Naive thymus-derived CD4-positive, alpha-beta T cell (primary cell): ENCODE measurements at regions not wholly inside any gene's neighbourhood (a gene's known extent, or its start where the extent isn't known, plus 50 kb on each side); places are given as distances from the start of the nearest gene placed in this dataset.
"Not testable (repeated sequence)": the region's sequence is repeated elsewhere in the genome, so short reads cannot be mapped to it uniquely, and the experiment has no call there.

Experiments used
- ATAC-seq: fragments of 150-1000 bp; cut with Tn5 transposase; 2 replicates; pipeline ENCODE4 v1.10.0; 2021; ENCODE audit warnings: mild to moderate bottlenecking, moderate library complexity
- CTCF ChIA-PET: fragments of 350-600 bp; sonication (Branson Sonifier 250); formaldehyde crosslinking; loops from one replicate; lab custom pipeline; 2021; ENCODE audit warnings: antibody characterized with exemption; lab: Charles Lee
- POLR2A ChIA-PET: fragments of 350-600 bp; sonication (Branson Sonifier 250); formaldehyde crosslinking; loops from one replicate; lab custom pipeline; 2021; ENCODE audit warnings: antibody characterized with exemption, inconsistent platforms; lab: Charles Lee
- DNase-seq, 9 donors: peaks; one replicate each; pipeline versions ENCODE4 v3.0.0 to v3.0.0-alpha.2; 2020 to 2022; ENCODE audit warnings: mixed read lengths in 1 of 9
- H3K27ac ChIP-seq: one replicate; pipeline ENCODE4 v1.7.0; 2013; ENCODE audit warnings: mild to moderate bottlenecking, low read depth, low read length, moderate library complexity
- H3K27me3 ChIP-seq, 2 donors: one replicate each; pipeline ENCODE4 v1.7.0; 2013; ENCODE audit warnings: low read length in 2 of 2, mild to moderate bottlenecking in 2 of 2, moderate library complexity in 2 of 2; ENCODE audit not compliant: control insufficient read depth in 2 of 2, insufficient read depth in 2 of 2
- H3K36me3 ChIP-seq, 3 experiments: 1 replicate in 2 of 3; 2 replicates in 1 of 3; pipeline ENCODE4 v1.7.0; 2013; ENCODE audit warnings: low read length in 3 of 3, mild to moderate bottlenecking in 3 of 3, moderate library complexity in 1 of 3; ENCODE audit not compliant: insufficient read depth in 3 of 3, control insufficient read depth in 2 of 3
- H3K4me1 ChIP-seq, 2 donors: one replicate each; pipeline ENCODE4 v1.7.0; 2013; ENCODE audit warnings: low read length in 2 of 2, mild to moderate bottlenecking in 2 of 2, moderate library complexity in 1 of 2; ENCODE audit not compliant: control insufficient read depth in 2 of 2, insufficient read depth in 2 of 2
- H3K4me3 ChIP-seq: 2 replicates; pipeline ENCODE4 v1.7.0; 2013; ENCODE audit warnings: mild to moderate bottlenecking, low read length
- H3K9me3 ChIP-seq, 3 experiments: 1 replicate in 2 of 3; 2 replicates in 1 of 3; pipeline ENCODE4 v1.7.0; 2013; ENCODE audit warnings: low read length in 3 of 3; ENCODE audit not compliant: control insufficient read depth in 2 of 3
- H3K27ac Mint-ChIP-seq, 9 donors: one replicate each; pipeline ENCODE4 v1.8.0; 2020 to 2022; ENCODE audit warnings: mixed read lengths in 9 of 9, mild to moderate bottlenecking in 8 of 9, moderate library complexity in 5 of 9, inconsistent platforms in 2 of 9
- H3K27me3 Mint-ChIP-seq, 5 donors: one replicate each; pipeline ENCODE4 v1.8.0; 2021 to 2022; ENCODE audit warnings: mixed read lengths in 5 of 5, mild to moderate bottlenecking in 1 of 5
- H3K36me3 Mint-ChIP-seq, 5 donors: one replicate each; pipeline ENCODE4 v1.8.0; 2020 to 2022; ENCODE audit warnings: mixed read lengths in 5 of 5, mild to moderate bottlenecking in 3 of 5, inconsistent platforms in 1 of 5
- H3K4me1 Mint-ChIP-seq, 7 donors: one replicate each; pipeline ENCODE4 v1.8.0; 2020 to 2022; ENCODE audit warnings: mixed read lengths in 7 of 7, mild to moderate bottlenecking in 3 of 7, inconsistent platforms in 1 of 7
- H3K4me3 Mint-ChIP-seq, 10 donors: one replicate each; pipeline ENCODE4 v1.8.0; 2020 to 2022; ENCODE audit warnings: mild to moderate bottlenecking in 10 of 10, mixed read lengths in 10 of 10, moderate library complexity in 6 of 10, inconsistent platforms in 2 of 10
- H3K9me3 Mint-ChIP-seq, 11 donors: one replicate each; pipeline ENCODE4 v1.8.0; 2020 to 2022; ENCODE audit warnings: mixed read lengths in 11 of 11, mild to moderate bottlenecking in 4 of 11, inconsistent platforms in 1 of 11, moderate library complexity in 1 of 11
- intact Hi-C, 2 donors: fragments of 100-400 bp; cut with micrococcal nuclease; formaldehyde crosslinking; loops; one replicate each; pipeline ENCODE4 v1.15.1; 2023

DNA sequence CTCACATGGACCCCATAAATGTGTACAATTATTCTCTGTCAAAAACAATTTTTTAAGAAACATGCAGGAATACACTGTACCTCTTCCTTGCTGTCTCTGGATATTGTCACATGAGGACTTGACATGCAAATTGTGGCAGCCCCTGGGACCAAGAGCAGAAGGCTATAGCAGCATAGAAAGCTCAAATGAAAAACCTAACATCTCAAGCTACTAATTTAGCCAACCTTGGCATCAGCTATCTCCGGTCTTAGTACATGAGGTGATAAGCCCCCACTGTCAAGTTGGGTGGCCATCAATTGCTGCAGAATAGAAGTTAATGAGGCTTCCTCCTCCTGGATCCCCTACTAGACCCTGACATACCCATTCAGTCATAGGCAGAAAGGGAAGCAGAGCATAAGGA is 101.0 kb upstream of the CLEC6A start:
- H3K4me3 Mint-ChIP-seq, H3K27me3 ChIP-seq, H3K27ac Mint-ChIP-seq, CTCF ChIA-PET, POLR2A ChIA-PET, H3K4me3 ChIP-seq, H3K9me3 ChIP-seq, DNase-seq, H3K36me3 ChIP-seq, H3K4me1 ChIP-seq, H3K27ac ChIP-seq, intact Hi-C loops, H3K36me3 Mint-ChIP-seq, H3K4me1 Mint-ChIP-seq, ATAC-seq: not testable (repeated sequence)
- Mint-ChIP-seq H3K27me3 (peaks cover 8 to 31% (median 13%) of the 10 kb centered on the region in 5 donors), H3K9me3 (peaks cover 0 to 18% (median 6%) of the 10 kb centered on the region in 11 donors)

DNA sequence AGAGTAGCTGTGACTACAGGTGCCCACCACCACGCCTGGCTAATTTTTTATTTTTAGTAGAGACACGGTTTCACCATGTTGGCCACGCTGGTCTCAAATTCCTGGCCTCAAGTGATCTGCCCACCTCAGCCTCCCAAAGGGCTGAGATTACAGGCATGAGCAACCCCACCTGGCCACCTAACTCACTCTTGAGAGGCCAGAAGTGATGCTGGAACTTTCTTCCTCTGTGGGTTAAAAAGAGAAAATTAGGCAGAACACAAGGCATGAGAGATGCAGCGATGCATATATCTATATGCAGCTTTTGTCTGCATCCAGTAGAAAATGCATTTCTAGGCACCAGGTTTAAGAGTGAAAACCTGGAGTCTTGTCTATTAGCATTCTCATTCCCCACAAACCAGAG is 100.2 kb upstream of the CLEC6A start:
- intact Hi-C loops, H3K4me1 Mint-ChIP-seq, H3K27ac ChIP-seq, CTCF ChIA-PET, H3K36me3 Mint-ChIP-seq, POLR2A ChIA-PET, ATAC-seq, H3K4me1 ChIP-seq, H3K9me3 ChIP-seq, H3K27ac Mint-ChIP-seq, H3K27me3 ChIP-seq, H3K36me3 ChIP-seq, H3K4me3 ChIP-seq, H3K4me3 Mint-ChIP-seq, DNase-seq: not testable (repeated sequence)
- peaks cover 0 to 18% (median 6%) of the 10 kb centered on the region in 11 donors for H3K9me3 Mint-ChIP-seq
- peaks cover 8 to 31% (median 13%) of the 10 kb centered on the region in 5 donors for H3K27me3 Mint-ChIP-seq

DNA sequence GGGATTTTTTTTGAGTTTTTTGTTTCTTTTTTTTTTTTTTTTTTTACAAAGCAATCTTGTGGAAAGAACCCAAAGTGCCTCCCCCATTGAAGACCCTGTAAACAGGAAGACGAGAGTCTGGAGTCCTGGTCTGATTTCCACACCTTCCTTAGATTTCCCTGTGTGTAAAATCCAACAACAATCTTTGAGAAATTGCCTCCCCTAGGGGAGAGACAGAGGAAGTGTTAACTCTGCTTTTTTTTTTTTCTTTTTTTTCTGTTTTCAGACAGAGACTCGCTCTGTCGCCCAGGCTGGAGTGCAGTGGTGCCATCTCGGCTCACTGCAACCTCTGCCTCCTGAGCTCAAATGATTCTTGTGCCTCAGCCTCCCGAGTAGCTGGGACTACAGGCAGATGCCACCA is 82.0 kb upstream of the CLEC6A start:
- H3K4me3 ChIP-seq, H3K27ac ChIP-seq, H3K4me1 ChIP-seq, H3K9me3 ChIP-seq, H3K27ac Mint-ChIP-seq, ATAC-seq, H3K4me3 Mint-ChIP-seq, H3K36me3 ChIP-seq, H3K4me1 Mint-ChIP-seq, H3K27me3 Mint-ChIP-seq, intact Hi-C loops, H3K27me3 ChIP-seq, POLR2A ChIA-PET, CTCF ChIA-PET, DNase-seq, H3K36me3 Mint-ChIP-seq, H3K9me3 Mint-ChIP-seq: not testable (repeated sequence)

GRCh38 chr12:8375122-8375521 is 80.6 kb upstream of the CLEC6A start:
- H3K36me3 ChIP-seq, H3K9me3 ChIP-seq, ATAC-seq, intact Hi-C loops, H3K4me3 Mint-ChIP-seq, H3K9me3 Mint-ChIP-seq, H3K4me3 ChIP-seq, H3K4me1 ChIP-seq, DNase-seq, H3K27ac ChIP-seq, CTCF ChIA-PET, H3K36me3 Mint-ChIP-seq, H3K4me1 Mint-ChIP-seq, H3K27me3 ChIP-seq, POLR2A ChIA-PET, H3K27ac Mint-ChIP-seq: not testable (repeated sequence)
- H3K27me3 Mint-ChIP-seq: peaks cover 0 to 10% (median 4%) of the 10 kb centered on the region in 5 donors

DNA sequence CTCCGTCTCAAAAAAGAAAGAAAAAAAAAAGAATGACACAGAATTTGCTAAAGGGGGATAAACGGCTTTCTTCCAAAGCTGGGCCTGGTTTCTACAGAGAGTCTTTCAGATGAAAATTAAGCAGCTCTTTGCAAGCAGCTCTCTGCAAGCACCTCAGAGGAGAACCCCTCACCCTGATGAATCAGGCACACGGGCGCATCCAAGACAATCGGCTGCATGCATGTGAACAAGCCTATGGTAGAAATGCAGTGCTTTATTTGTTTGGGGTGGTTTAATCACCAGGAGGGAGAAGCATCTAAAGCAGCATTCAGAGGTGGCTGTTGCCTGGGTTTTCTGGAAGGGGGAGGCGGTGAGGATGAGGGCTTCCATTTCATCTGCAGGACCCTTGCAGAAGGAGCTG is 78.0 kb upstream of the CLEC6A start:
- H3K4me3 ChIP-seq, DNase-seq, H3K9me3 ChIP-seq, H3K4me1 Mint-ChIP-seq, intact Hi-C loops, CTCF ChIA-PET, H3K36me3 Mint-ChIP-seq, H3K27ac Mint-ChIP-seq, H3K9me3 Mint-ChIP-seq, H3K4me1 ChIP-seq, H3K27ac ChIP-seq, H3K27me3 ChIP-seq, H3K36me3 ChIP-seq, H3K4me3 Mint-ChIP-seq, ATAC-seq, POLR2A ChIA-PET: not testable (repeated sequence)
- peaks cover 0 to 11% (median 0%) of the 10 kb centered on the region in 5 donors for H3K27me3 Mint-ChIP-seq

GRCh38 chr12:8382556-8382955 is 73.2 kb upstream of the CLEC6A start:
- H3K27ac Mint-ChIP-seq, CTCF ChIA-PET, intact Hi-C loops, POLR2A ChIA-PET, H3K9me3 ChIP-seq, H3K9me3 Mint-ChIP-seq, H3K36me3 ChIP-seq, H3K4me3 Mint-ChIP-seq, H3K4me1 ChIP-seq, H3K4me1 Mint-ChIP-seq, H3K27me3 ChIP-seq, H3K36me3 Mint-ChIP-seq, DNase-seq, H3K4me3 ChIP-seq, H3K27ac ChIP-seq, ATAC-seq: not testable (repeated sequence)
- H3K27me3 Mint-ChIP-seq: peaks cover 2 to 16% (median 7%) of the 10 kb centered on the region in 5 donors

DNA sequence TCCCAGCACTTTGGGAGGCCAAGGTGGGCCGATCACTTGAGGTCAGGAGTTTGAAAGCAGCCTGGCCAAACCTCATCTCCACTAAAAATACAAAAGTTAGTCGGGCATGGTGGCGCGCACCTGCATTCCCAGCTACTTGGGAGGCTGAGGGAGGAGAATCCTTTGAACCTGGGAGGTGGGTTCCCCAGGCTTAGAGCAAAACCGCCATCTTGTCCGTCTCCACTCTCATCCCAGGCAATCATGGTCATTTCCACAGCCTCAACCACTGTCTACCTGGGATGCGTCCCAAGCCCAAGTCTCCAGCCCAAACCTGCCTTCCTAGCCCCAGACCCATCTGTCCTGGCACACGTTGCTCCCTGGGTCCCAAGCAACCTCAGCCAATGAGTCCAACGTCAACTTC is 71.1 kb upstream of the CLEC6A start:
- CTCF ChIA-PET, H3K9me3 Mint-ChIP-seq, H3K27ac ChIP-seq, ATAC-seq, H3K27me3 ChIP-seq, H3K36me3 Mint-ChIP-seq, H3K9me3 ChIP-seq, intact Hi-C loops, H3K36me3 ChIP-seq, H3K4me3 ChIP-seq, H3K4me1 Mint-ChIP-seq, H3K27ac Mint-ChIP-seq, H3K4me3 Mint-ChIP-seq, POLR2A ChIA-PET, DNase-seq, H3K4me1 ChIP-seq: not testable (repeated sequence)
- H3K27me3 Mint-ChIP-seq: peaks cover 5 to 23% (median 12%) of the 10 kb centered on the region in 5 donors
